Testis (tissue), 2 donors: ENCODE measurements at regions not wholly inside any gene's neighbourhood (a gene's known extent, or its start where the extent isn't known, plus 50 kb on each side); places are given as distances from the start of the nearest gene placed in this dataset.

Experiments used
- CTCF ChIP-seq, 3 experiments: fragments of 450-650 bp in 2 of 3; fragments of 200-600 bp in 1 of 3; sonication (generic) in 1 of 3; IDR thresholded peaks; one replicate each; pipeline ENCODE4 v1.5.1; 2016 to 2019; ENCODE audit warnings: antibody characterized with exemption in 3 of 3, mild to moderate bottlenecking in 2 of 3, moderate library complexity in 1 of 3
- POLR2A ChIP-seq: fragments of 450-650 bp; IDR thresholded peaks from one replicate; pipeline ENCODE4 v1.6.1; 2017; ENCODE audit warnings: antibody characterized with exemption, mild to moderate bottlenecking, moderate library complexity

DNA sequence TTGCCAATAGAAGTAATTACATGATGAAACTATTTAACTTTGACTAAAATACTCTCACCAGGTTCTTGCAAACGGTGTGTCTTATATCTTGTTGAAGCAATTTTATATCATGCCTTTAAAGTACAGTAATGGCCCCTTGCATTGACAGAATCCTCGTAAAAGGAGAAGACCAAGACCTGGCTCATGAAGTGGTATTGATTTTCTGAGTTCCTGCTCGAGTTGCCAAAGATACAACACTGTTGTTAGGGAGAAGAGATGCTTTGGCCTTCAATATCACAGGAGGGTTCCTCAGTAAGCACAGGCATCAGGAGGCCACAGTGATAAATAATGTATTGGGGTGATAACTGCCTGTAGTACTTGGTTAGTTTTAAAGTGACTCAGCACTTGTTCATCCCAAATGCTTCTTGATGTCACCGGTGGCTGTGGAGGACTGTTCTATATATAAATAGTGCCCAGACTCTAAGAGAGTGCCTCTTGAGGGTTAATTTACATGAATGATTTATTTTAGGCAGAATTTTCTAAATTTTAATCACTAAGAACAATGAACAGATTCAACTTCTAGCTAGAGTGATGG is 571.7 kb upstream of the FANCL start:
- TF ChIP-seq CTCF (IDR thresholded peaks at IDR 0.05) (no peak), POLR2A (no peak)
